BLaER1 (cell line): ENCODE measurements at regions not wholly inside any gene's neighbourhood (a gene's known extent, or its start where the extent isn't known, plus 50 kb on each side); places are given as distances from the start of the nearest gene placed in this dataset.

ENCODE experiments used
- H3K27ac ChIP-seq: shearing (Covaris generic); formaldehyde crosslinking; 2 replicates; pipeline ENCODE4 v1.8.1; 2022
- H3K27me3 ChIP-seq: shearing (Covaris generic); formaldehyde crosslinking; 2 replicates; pipeline ENCODE4 v1.8.1; 2022
- H3K36me3 ChIP-seq: shearing (Covaris generic); formaldehyde crosslinking; 2 replicates; pipeline ENCODE4 v1.8.1; 2022
- H3K4me1 ChIP-seq: shearing (Covaris generic); formaldehyde crosslinking; 2 replicates; pipeline ENCODE4 v1.8.1; 2022
- H3K4me2 ChIP-seq: shearing (Covaris generic); formaldehyde crosslinking; 2 replicates; pipeline ENCODE4 v1.8.1; 2022
- H3K4me3 ChIP-seq: shearing (Covaris generic); formaldehyde crosslinking; 2 replicates; pipeline ENCODE4 v1.8.1; 2022
- H3K9ac ChIP-seq: shearing (Covaris generic); formaldehyde crosslinking; 2 replicates; pipeline ENCODE4 v1.8.1; 2022
- H3K9me3 ChIP-seq: shearing (Covaris generic); formaldehyde crosslinking; 2 replicates; pipeline ENCODE4 v1.8.1; 2022
- H4K20me1 ChIP-seq: shearing (Covaris generic); formaldehyde crosslinking; 2 replicates; pipeline ENCODE4 v1.8.1; 2022
- Cebpa-rat ChIP-seq: shearing (Covaris generic); IDR thresholded peaks from 2 replicates; pipeline ENCODE4 v1.8.1; 2022

- no peak overlapping the region for H3K4me3 ChIP-seq
- H3K27me3 ChIP-seq = peaks cover 100% of the 10 kb centered on the region
- no peaks in the 10 kb centered on the region for H3K4me1 ChIP-seq
- no peak overlapping the region for H3K27ac ChIP-seq
- no peaks in the 10 kb centered on the region for H4K20me1 ChIP-seq
- H3K9ac ChIP-seq = no peak overlapping the region
- no peak for TF ChIP-seq Cebpa-rat
- H3K4me2 ChIP-seq = no peak overlapping the region
- H3K36me3 ChIP-seq = no peaks in the 10 kb centered on the region
- H3K9me3 ChIP-seq = no peaks in the 10 kb centered on the region
Observed at GRCh38 chrX:43527801-43528200, 128.3 kb upstream of the MAOA start.

DNA sequence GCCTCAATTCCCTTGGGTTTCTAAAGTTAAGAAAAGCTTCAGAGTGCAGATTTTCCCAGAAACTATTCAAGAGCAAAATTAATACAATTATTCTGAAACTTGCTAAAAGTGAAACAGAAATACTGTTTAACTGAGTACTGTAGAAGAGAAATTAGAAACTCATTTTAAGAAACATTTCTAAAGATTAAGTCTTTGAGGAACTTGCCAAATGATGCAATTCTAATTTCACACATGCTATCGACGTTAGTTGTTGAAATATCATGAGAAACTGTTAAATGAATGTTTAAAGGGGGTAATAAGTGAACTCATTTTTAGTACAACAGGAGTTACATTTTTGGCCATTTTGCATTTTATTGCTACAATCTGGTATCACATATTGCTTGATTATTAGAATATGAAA lies 125.3 kb upstream of the MAOA start:
- H3K4me1 ChIP-seq = no peaks in the 10 kb centered on the region
- no peak overlapping the region for H3K27ac ChIP-seq
- H3K9ac ChIP-seq = no peak overlapping the region
- H4K20me1 ChIP-seq = no peaks in the 10 kb centered on the region
- peaks cover 12% of the 10 kb centered on the region for H3K9me3 ChIP-seq
- no peaks in the 10 kb centered on the region for H3K36me3 ChIP-seq
- no peak overlapping the region for H3K4me3 ChIP-seq
- H3K27me3 ChIP-seq = peaks cover 98% of the 10 kb centered on the region
- H3K4me2 ChIP-seq = no peak overlapping the region
- no peak for TF ChIP-seq Cebpa-rat

GRCh38 chrX:43540318-43540717 lies 115.8 kb upstream of the MAOA start:
- Histone ChIP-seq H3K4me1 (no peaks in the 10 kb centered on the region), H3K36me3 (no peaks in the 10 kb centered on the region), H3K4me2 (no peak overlapping the region), H3K9ac (no peak overlapping the region), H3K4me3 (no peak overlapping the region), H4K20me1 (no peaks in the 10 kb centered on the region; the same call in 1 of the 2 replicates), H3K27ac (no peak overlapping the region), H3K27me3 (peaks cover 96% of the 10 kb centered on the region), H3K9me3 (no peaks in the 10 kb centered on the region; the same call in 1 of the 2 replicates)
- no peak for TF ChIP-seq Cebpa-rat

DNA sequence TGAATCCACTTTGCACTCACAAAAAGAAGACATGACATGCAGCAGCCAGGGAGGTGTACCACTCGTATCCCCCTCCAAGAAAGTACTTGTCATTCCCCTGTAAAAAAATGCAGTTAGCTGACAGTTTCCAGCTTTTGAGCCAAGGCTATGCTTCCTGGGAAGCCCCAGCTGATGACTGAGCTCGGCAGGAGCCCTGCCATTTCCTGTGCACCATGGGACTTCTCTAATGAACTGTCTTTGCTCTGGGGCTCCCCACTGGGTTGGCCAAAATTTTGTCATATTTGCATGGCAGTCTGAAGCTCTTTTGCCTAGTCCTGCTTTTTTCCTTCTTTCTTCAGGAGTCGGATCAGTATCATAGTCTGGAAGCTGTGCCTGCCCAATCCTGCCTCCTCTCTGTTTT lies 104.5 kb upstream of the MAOA start:
- Histone ChIP-seq H3K36me3 (no peaks in the 10 kb centered on the region), H3K27ac (no peak overlapping the region), H3K4me1 (no peaks in the 10 kb centered on the region), H3K9ac (no peak overlapping the region), H3K4me2 (no peak overlapping the region), H3K27me3 (peaks cover 93% of the 10 kb centered on the region), H3K4me3 (no peak overlapping the region), H4K20me1 (no peaks in the 10 kb centered on the region; the same call in 1 of the 2 replicates), H3K9me3 (no peaks in the 10 kb centered on the region)
- TF ChIP-seq Cebpa-rat = no peak

GRCh38 chrX:43552156-43552555 lies 103.9 kb upstream of the MAOA start:
- no peak for TF ChIP-seq Cebpa-rat
- H3K4me3 ChIP-seq = no peak overlapping the region
- H4K20me1 ChIP-seq = no peaks in the 10 kb centered on the region; the same call in 1 of the 2 replicates
- H3K9ac ChIP-seq = no peak overlapping the region
- no peaks in the 10 kb centered on the region for H3K36me3 ChIP-seq
- H3K27me3 ChIP-seq = peaks cover 93% of the 10 kb centered on the region
- no peak overlapping the region for H3K27ac ChIP-seq
- H3K4me1 ChIP-seq = no peaks in the 10 kb centered on the region
- no peaks in the 10 kb centered on the region for H3K9me3 ChIP-seq
- H3K4me2 ChIP-seq = no peak overlapping the region

DNA sequence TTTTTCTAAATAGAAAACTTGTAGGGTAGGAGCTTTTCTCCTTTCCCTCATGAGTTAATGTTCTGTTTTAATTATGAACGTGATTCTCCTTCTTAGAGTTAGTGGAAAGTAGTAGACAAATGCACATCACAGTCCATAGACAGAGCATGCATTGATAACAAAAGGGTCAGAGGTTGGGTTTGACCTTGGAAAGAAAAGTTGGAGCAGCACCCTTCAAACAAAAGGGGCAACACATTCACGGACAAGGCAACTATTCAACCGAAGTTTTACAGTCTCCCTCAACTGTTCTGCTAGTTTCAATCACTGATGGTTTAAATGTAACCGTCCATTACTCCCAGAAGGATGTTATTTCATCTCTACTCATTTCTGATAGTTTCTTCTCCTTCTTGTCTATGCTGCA lies 103.4 kb upstream of the MAOA start:
- TF ChIP-seq Cebpa-rat = no peak
- no peak overlapping the region for H3K9ac ChIP-seq
- H3K9me3 ChIP-seq = no peaks in the 10 kb centered on the region
- peaks cover 93% of the 10 kb centered on the region for H3K27me3 ChIP-seq
- no peaks in the 10 kb centered on the region; the same call in 1 of the 2 replicates for H4K20me1 ChIP-seq
- no peak overlapping the region for H3K4me3 ChIP-seq
- no peak overlapping the region for H3K4me2 ChIP-seq
- H3K27ac ChIP-seq = no peak overlapping the region
- no peaks in the 10 kb centered on the region for H3K36me3 ChIP-seq
- H3K4me1 ChIP-seq = no peaks in the 10 kb centered on the region

- no peak for TF ChIP-seq Cebpa-rat
- Histone ChIP-seq H3K4me2 (no peak overlapping the region), H3K36me3 (no peaks in the 10 kb centered on the region), H3K4me3 (no peak overlapping the region), H3K9me3 (no peaks in the 10 kb centered on the region), H4K20me1 (no peaks in the 10 kb centered on the region; the same call in 1 of the 2 replicates), H3K27ac (no peak overlapping the region), H3K4me1 (no peaks in the 10 kb centered on the region), H3K9ac (no peak overlapping the region), H3K27me3 (peaks cover 89% of the 10 kb centered on the region)
Observed at GRCh38 chrX:43553257-43553656, 102.8 kb upstream of the MAOA start.

GRCh38 chrX:43556207-43556606 lies 99.9 kb upstream of the MAOA start:
- H3K9me3 ChIP-seq = no peaks in the 10 kb centered on the region
- H3K4me3 ChIP-seq = no peak overlapping the region
- H3K9ac ChIP-seq = no peak overlapping the region
- H3K4me2 ChIP-seq = no peak overlapping the region
- no peaks in the 10 kb centered on the region for H3K36me3 ChIP-seq
- no peak overlapping the region for H3K27ac ChIP-seq
- H3K4me1 ChIP-seq = no peaks in the 10 kb centered on the region
- H4K20me1 ChIP-seq = no peaks in the 10 kb centered on the region; the same call in 1 of the 2 replicates
- peaks cover 82% of the 10 kb centered on the region for H3K27me3 ChIP-seq
- TF ChIP-seq Cebpa-rat = no peak

GRCh38 chrX:43557792-43558191 lies 98.3 kb upstream of the MAOA start:
- Histone ChIP-seq H3K9me3 (no peaks in the 10 kb centered on the region), H3K4me1 (no peaks in the 10 kb centered on the region), H3K4me2 (no peak overlapping the region), H3K36me3 (no peaks in the 10 kb centered on the region), H3K27me3 (peaks cover 81% of the 10 kb centered on the region), H3K27ac (no peak overlapping the region), H3K4me3 (no peak overlapping the region), H3K9ac (no peak overlapping the region), H4K20me1 (no peaks in the 10 kb centered on the region; the same call in 1 of the 2 replicates)
- TF ChIP-seq Cebpa-rat = no peak

GRCh38 chrX:43559644-43560043 lies 96.5 kb upstream of the MAOA start:
- TF ChIP-seq Cebpa-rat = no peak
- no peaks in the 10 kb centered on the region for H3K36me3 ChIP-seq
- no peak overlapping the region for H3K4me3 ChIP-seq

More at GRCh38 chrX:43559644-43560043, 96.5 kb upstream of the MAOA start:
- H3K27me3 ChIP-seq = peaks cover 82% of the 10 kb centered on the region
- H3K9me3 ChIP-seq = no peaks in the 10 kb centered on the region
- no peaks in the 10 kb centered on the region for H3K4me1 ChIP-seq
- no peak overlapping the region for H3K27ac ChIP-seq
- no peak overlapping the region for H3K4me2 ChIP-seq
- no peak overlapping the region for H3K9ac ChIP-seq
- no peaks in the 10 kb centered on the region; the same call in 1 of the 2 replicates for H4K20me1 ChIP-seq
